HG03097 (cell line): ENCODE measurements at regions not wholly inside any gene's neighbourhood (a gene's known extent, or its start where the extent isn't known, plus 50 kb on each side); places are given as distances from the start of the nearest gene placed in this dataset.
A peak's percentile ranks its signal among the peaks of the same experiment; 100 is the strongest.

Experiments used
- ATAC-seq: cut with Tn5 transposase; IDR thresholded peaks from one replicate; pipeline ENCODE4 v1.9.1; 2021; ENCODE audit not compliant: unreplicated experiment, low FRiP score

DNA sequence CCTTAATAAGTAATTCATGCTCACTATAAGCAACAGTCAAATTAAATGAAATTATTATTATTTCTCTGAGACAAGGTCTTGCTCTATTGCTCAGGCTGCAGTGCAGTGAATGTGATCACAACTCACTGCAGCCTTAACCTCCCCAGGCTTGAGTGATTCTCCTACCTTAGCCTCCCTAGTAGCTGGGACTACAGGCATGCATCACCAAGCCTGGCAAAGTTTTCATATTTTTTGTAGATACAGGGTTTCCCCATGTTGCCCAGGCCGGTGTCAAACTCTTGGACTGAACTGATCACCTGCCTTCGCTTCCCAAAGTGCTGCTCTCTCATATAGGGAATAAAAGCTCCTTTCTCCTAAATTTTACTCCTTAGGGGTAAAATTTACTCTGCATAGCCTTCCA, 74.9 kb upstream of the GAREM1 start:
- ATAC-seq = no peak

DNA sequence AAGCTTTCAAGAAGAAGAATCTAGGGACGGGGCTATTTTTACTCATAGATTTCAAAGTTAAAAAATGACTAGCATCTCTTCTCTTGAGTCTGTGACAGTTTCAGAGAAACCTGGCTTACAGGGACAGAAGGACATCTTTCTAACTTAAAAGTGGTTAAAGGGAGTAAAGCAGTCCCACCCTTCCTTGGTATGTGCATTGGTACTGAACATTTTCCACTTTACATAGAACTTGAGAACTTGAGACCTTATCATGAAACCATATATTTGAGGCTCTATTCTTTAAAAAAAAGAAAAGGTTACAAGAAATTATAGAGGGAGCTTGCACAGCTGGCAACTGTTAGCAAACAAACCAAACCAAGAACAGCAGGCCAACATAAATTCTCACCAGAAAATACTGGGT, 73.4 kb upstream of the GAREM1 start:
- ATAC-seq = no peak

- ATAC-seq = no peak
Observed at GRCh38 chr18:32542221-32542798, 71.6 kb upstream of the GAREM1 start.

- ATAC-seq = peak; percentile 91
Observed at GRCh38 chr18:32530947-32531651, 60.4 kb upstream of the GAREM1 start.

DNA sequence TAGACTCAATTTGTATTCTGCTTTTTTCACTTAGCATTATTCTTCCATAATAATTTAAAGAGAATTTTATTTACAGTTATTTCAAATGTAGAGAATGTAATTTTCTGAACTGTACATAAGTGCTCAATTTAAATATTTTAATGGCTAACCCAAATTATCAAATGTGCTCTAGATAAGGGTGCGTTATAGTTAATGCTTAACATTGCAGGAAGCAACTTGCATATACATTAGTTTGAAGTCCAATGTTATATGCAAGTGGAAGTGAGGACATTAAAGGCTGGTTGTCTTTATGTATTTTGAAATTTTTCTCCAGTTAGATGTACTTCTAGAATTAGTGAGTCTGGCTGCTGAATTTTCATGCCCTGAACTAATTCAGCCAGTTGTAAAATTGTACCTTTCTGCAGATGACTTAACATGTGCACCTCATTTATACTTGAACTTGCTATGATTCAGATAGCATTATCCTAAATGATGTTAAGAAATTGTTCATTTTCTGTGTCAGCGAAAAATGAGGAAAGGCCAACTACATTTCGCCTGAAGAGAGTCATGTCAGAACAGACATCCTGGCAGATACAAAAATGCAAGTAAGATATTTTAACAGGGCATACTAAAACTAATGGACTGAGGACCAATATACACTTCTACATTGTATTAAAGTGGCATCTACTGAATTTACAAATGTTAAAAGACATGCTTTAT, 59.2 kb upstream of the GAREM1 start:
- no peak for ATAC-seq

GRCh38 chr18:32520771-32521170, 50.1 kb upstream of the GAREM1 start:
- ATAC-seq = no peak
